D721Med (cell line): ENCODE measurements at regions not wholly inside any gene's neighbourhood (a gene's known extent, or its start where the extent isn't known, plus 50 kb on each side); places are given as distances from the start of the nearest gene placed in this dataset.
A peak's percentile ranks its signal among the peaks of the same experiment; 100 is the strongest.

Source experiments
- DNase-seq: peaks from one replicate; pipeline ENCODE4 v3.0.0; 2011; ENCODE audit warnings: low spot score; ENCODE audit not compliant: insufficient read length
- FAIRE-seq: peaks from 2 replicates; lab custom pipeline; 2011; peaks lifted over from hg19 to GRCh38; lab: Jason Lieb, UNC
- TF ChIP-seq, protein P1 (sequence below): IDR thresholded peaks from 2 replicates; pipeline ENCODE4 v1.5.1; 2012; ENCODE audit warnings: mild to moderate bottlenecking, control low read depth; ENCODE audit not compliant: insufficient read depth; ENCODE audit errors: missing control alignments

DNA sequence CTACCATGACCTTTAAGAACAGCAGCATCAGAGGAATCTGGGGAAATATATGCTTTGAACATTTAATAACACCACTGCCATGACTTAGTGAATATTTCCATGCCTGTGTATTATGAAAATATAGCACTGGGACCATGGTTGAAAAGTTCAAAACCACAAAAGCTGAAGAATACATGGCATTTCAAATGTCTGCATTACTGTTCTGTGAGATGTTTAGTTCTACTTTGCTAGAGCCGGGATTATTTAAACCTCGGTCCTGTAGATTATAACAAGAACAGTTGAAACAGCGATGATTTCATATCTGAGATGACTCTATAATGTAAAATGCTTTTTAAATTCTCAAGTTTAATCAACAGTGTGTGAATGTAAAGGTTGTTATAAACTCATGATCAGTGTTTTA lies 126.7 kb upstream of the AGA start:
- TF ChIP-seq, protein P1, sequence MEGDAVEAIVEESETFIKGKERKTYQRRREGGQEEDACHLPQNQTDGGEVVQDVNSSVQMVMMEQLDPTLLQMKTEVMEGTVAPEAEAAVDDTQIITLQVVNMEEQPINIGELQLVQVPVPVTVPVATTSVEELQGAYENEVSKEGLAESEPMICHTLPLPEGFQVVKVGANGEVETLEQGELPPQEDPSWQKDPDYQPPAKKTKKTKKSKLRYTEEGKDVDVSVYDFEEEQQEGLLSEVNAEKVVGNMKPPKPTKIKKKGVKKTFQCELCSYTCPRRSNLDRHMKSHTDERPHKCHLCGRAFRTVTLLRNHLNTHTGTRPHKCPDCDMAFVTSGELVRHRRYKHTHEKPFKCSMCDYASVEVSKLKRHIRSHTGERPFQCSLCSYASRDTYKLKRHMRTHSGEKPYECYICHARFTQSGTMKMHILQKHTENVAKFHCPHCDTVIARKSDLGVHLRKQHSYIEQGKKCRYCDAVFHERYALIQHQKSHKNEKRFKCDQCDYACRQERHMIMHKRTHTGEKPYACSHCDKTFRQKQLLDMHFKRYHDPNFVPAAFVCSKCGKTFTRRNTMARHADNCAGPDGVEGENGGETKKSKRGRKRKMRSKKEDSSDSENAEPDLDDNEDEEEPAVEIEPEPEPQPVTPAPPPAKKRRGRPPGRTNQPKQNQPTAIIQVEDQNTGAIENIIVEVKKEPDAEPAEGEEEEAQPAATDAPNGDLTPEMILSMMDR, result no peak
- DNase-seq (no peak), FAIRE-seq (no peak)

DNA sequence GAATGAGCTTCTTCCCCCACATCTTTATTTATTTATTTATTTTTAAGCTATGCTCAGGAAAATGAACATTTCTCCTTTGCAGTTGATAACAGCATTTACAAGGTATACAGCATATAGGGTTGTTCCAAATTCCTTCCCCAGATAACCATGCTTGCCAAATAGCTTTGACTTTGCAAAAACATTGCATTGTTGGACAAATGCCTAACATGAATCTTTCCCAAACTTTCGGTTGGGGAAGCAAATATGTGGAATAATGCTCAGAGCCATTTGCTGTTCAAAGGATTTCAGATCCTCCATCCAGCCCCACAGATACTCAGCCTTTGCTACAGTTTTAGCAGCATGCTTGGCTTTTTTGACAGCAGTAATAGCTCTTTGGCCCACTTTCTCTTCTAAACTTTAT lies 127.2 kb upstream of the AGA start:
- TF ChIP-seq, protein P1, result no peak
- DNase-seq (no peak), FAIRE-seq (no peak)

DNA sequence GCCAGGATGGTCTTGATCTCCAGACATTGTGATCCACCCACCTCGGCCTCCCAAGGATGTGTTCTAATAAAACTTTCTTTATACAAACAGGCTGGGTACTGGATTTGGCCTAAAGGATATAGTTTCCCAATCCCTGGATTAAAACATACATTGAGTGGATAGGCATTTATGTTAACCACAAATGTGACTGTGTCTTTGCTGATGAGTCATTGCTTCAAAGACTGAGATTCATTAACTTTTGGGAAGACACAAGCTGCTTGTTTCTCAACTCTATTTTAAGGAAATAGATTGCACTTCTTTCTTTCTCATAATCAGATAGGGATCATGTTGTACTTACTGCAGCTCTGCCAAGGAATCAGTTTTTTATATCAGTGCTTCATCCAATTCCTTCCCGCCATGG lies 131.3 kb upstream of the AGA start:
- no peak for FAIRE-seq
- TF ChIP-seq, protein P1, result no peak
- no peak for DNase-seq

DNA sequence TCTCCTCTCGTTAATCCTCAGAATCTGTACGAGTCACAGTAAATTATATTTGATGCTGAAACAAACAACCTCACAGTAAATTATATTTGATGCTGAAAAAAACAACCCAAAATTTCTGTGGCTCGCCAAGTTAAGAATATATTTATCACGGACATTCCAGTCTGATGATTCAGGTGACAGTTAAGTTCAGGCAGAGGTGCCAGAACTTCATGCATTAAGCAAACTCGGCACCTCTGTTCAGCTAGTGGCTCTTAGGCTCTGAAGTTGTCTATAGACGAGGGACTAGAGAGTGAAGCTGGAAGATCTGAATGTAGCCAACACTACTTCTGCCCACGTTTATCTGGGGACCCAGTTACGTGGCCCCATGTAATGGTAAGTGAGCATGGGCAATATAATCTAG lies 132.2 kb upstream of the AGA start:
- DNase-seq (no peak), FAIRE-seq (no peak)
- TF ChIP-seq, protein P1, result no peak

DNA sequence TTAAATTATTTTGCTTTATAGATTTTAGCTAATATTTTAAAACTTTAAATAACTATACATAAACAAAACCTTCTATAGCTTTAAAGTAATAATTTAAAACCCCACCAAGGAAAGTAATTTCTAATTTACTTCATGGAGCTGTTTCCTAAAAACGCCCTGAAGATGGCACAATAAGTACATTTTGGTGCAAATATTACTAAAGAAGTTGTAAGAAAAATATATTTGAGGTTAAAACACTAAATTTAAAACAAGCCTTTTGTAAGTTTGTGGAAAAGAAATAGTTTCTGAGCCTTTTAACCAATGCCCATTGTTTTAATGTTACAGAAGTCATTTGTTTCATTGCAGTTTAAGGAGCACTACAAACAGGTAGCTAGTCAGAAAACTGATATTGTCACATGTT lies 137.4 kb upstream of the AGA start:
- TF ChIP-seq, protein P1, result peak; percentile 37
- FAIRE-seq (no peak), DNase-seq (no peak)

DNA sequence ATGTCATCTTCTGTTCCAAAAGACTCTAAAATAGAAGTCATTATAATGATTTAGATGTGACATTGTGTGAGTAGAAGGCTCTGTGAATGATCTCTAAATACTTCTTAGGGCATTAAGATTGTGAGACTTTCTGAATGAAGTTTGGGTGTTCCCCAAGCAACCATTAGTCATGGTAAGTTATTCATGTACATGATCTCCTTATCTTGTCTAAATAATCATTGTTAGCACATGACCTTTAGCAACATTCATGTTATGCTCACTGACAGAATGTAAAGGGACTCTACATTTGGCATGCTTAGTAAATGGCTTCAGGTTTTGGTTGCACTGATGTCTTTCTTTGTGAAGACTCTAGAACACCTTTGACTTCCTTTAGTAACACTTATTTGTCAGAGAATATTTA lies 140.8 kb upstream of the AGA start:
- DNase-seq (no peak), FAIRE-seq (no peak)
- TF ChIP-seq, protein P1, result no peak

DNA sequence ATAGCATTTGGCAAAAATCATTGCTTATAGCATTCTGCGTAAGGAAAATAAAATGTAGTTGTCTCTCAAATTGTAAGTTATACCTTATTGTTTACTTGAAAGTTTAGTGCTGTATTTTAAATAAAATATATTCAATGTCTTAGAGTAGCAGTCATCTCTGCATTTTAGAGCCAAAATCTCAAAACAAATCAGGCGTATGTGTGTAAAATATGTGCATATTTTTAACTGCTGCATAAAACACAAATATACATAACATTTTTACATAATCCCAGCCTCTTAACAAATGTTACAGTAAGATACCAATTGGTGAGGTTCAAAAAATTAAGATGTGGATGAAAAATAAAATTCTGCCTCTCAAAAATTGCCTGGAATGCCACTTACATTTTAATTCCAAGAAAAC lies 145.8 kb upstream of the AGA start:
- DNase-seq (no peak), FAIRE-seq (no peak)
- TF ChIP-seq, protein P1, result no peak
